ENCODE measurements at regions not wholly inside any gene's neighbourhood (a gene's known extent, or its start where the extent isn't known, plus 50 kb on each side); places are given as distances from the start of the nearest gene placed in this dataset.

- no peak for TF ChIP-seq JUN (IDR thresholded peaks at IDR 0.05; ENCODE audit: borderline replicate concordance, insufficient read depth, insufficient read length, low read depth)
- no peak for TF ChIP-seq CTCF (IDR thresholded peaks at IDR 0.05; ENCODE audit: extremely low read depth in 1 of 2, insufficient read depth in 1 of 2, low read depth in 1 of 2, low read length in 2 of 2)
- TF ChIP-seq POLR2AphosphoS5 (IDR thresholded peaks at IDR 0.05; ENCODE audit: insufficient read depth, low read depth, low read length): no peak
- TF ChIP-seq MAX (IDR thresholded peaks at IDR 0.05; ENCODE audit: insufficient read depth, insufficient read length): no peak
- no peak for TF ChIP-seq FOS (IDR thresholded peaks at IDR 0.05; ENCODE audit: borderline replicate concordance, insufficient read depth, low read length)
- no peak for TF ChIP-seq EZH2 (IDR thresholded peaks at IDR 0.05; ENCODE audit: borderline replicate concordance, low read depth, low read length, severe bottlenecking)
Observed at GRCh38 chr14:83520837-83521236, 1987.2 kb upstream of the SEL1L start.
